Nephron progenitor cell (in vitro differentiated cells): ENCODE measurements at regions not wholly inside any gene's neighbourhood (a gene's known extent, or its start where the extent isn't known, plus 50 kb on each side); places are given as distances from the start of the nearest gene placed in this dataset.
"Not testable (repeated sequence)": the region's sequence is repeated elsewhere in the genome, so short reads cannot be mapped to it uniquely, and the experiment has no call there.

Experiments used
- DNase-seq: peaks from one replicate; pipeline ENCODE4 v3.0.0; 2021
- H3K27ac Mint-ChIP-seq: 2 replicates; pipeline ENCODE4 v1.8.0; 2021; ENCODE audit warnings: mild to moderate bottlenecking, moderate library complexity, mixed read lengths
- H3K27me3 Mint-ChIP-seq: 2 replicates; pipeline ENCODE4 v1.8.0; 2021; ENCODE audit warnings: mild to moderate bottlenecking, low read depth, mixed read lengths; ENCODE audit not compliant: poor library complexity
- H3K36me3 Mint-ChIP-seq: 2 replicates; pipeline ENCODE4 v1.8.0; 2021; ENCODE audit warnings: low read depth, mixed read lengths
- H3K4me1 Mint-ChIP-seq: 2 replicates; pipeline ENCODE4 v1.8.0; 2021; ENCODE audit warnings: mixed read lengths
- H3K4me3 Mint-ChIP-seq: 2 replicates; pipeline ENCODE4 v1.8.0; 2021; ENCODE audit warnings: mild to moderate bottlenecking, moderate library complexity, mixed read lengths
- H3K9me3 Mint-ChIP-seq: 2 replicates; pipeline ENCODE4 v1.8.0; 2021; ENCODE audit warnings: mild to moderate bottlenecking, moderate library complexity, mixed read lengths
- TF ChIP-seq, protein P1 (sequence below): fragments of 200-600 bp; sonication (generic); IDR thresholded peaks from 2 replicates; pipeline ENCODE4 v1.5.0; 2021; ENCODE audit warnings: antibody characterized with exemption

GRCh38 chr22:33986167-33986771, 66.0 kb upstream of the LARGE1 start:
- peaks cover 16% of the 10 kb centered on the region for H3K27me3 Mint-ChIP-seq
- DNase-seq, result no peak
- peaks cover 7% of the 10 kb centered on the region for H3K4me1 Mint-ChIP-seq
- H3K4me3 Mint-ChIP-seq, result no peak overlapping the region
- H3K36me3 Mint-ChIP-seq, result no peaks in the 10 kb centered on the region
- no peaks in the 10 kb centered on the region for H3K9me3 Mint-ChIP-seq
- TF ChIP-seq, protein P1, sequence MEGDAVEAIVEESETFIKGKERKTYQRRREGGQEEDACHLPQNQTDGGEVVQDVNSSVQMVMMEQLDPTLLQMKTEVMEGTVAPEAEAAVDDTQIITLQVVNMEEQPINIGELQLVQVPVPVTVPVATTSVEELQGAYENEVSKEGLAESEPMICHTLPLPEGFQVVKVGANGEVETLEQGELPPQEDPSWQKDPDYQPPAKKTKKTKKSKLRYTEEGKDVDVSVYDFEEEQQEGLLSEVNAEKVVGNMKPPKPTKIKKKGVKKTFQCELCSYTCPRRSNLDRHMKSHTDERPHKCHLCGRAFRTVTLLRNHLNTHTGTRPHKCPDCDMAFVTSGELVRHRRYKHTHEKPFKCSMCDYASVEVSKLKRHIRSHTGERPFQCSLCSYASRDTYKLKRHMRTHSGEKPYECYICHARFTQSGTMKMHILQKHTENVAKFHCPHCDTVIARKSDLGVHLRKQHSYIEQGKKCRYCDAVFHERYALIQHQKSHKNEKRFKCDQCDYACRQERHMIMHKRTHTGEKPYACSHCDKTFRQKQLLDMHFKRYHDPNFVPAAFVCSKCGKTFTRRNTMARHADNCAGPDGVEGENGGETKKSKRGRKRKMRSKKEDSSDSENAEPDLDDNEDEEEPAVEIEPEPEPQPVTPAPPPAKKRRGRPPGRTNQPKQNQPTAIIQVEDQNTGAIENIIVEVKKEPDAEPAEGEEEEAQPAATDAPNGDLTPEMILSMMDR, result no peak
- H3K27ac Mint-ChIP-seq, result no peak overlapping the region

DNA sequence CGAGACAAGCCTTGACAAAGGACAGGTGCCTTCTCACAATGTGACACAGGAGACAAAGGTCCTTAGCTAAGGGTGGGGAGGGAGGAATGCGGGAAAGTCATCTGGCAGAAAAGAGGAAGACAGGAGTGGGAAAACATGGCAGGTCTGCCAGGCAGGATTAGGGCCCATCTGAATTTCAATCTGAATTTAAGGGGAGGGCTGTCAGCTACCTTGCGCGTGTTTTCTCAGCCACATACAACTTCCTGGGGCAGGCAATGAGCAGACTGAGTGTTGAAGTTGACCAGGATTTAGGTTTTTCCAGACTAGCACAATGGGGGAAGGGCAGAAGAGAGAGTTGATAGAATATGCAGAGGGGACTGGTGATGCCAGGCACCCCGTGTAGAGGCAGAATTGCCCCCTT, 66.7 kb upstream of the LARGE1 start:
- Mint-ChIP-seq H3K4me1 (peaks cover 7% of the 10 kb centered on the region), H3K27ac (no peak overlapping the region), H3K36me3 (no peaks in the 10 kb centered on the region), H3K4me3 (no peak overlapping the region), H3K27me3 (peaks cover 16% of the 10 kb centered on the region), H3K9me3 (no peaks in the 10 kb centered on the region)
- TF ChIP-seq, protein P1, result no peak
- DNase-seq, result no peak

DNA sequence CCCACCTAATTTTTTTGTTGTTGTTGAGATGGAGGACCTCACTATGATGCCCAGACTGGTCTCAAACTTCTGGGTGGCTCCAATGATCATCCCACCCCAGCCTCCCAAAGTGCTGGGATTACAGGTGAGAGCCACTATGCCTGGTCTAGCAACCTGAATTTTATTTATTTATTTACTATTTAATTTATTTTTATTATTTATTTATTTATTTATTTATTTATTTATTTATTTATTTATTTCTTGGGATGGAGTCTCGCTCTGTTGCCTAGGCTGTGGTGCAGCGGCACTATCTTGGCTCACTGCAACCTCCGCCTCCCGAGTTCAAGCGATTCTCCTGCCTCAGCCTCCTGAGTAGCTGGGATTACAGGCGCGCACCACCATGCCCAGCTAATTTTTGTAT, 69.0 kb upstream of the LARGE1 start:
- not testable (repeated sequence) for H3K4me1 Mint-ChIP-seq, H3K27ac Mint-ChIP-seq, H3K36me3 Mint-ChIP-seq, H3K9me3 Mint-ChIP-seq, DNase-seq, H3K4me3 Mint-ChIP-seq
- peaks cover 21% of the 10 kb centered on the region for H3K27me3 Mint-ChIP-seq

DNA sequence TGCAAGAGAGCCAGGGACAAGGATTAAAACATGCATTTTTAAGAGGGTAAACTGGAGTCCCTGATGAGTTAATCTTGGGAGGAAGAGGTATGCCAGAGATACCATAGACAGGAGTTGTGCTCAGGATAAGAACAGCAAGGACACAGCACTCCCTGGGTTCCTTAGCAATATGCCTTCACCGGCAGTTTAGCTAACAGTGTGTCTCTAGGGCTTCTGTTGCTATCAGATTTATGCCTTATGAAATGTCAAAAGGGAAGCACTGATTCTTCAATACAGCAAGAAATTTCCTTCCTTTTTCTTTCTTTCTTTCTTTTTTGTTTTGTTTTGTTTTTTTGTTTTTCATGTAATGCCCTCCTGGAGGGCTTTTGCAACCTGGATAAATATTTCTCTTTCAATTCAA, 71.3 kb upstream of the LARGE1 start:
- no peak for DNase-seq
- Mint-ChIP-seq H3K27ac (no peak overlapping the region), H3K36me3 (no peaks in the 10 kb centered on the region), H3K9me3 (peaks cover 7% of the 10 kb centered on the region), H3K4me1 (no peaks in the 10 kb centered on the region), H3K27me3 (peaks cover 21% of the 10 kb centered on the region), H3K4me3 (no peak overlapping the region)
- TF ChIP-seq, protein P1, result no peak

GRCh38 chr22:33996824-33997223, 76.5 kb upstream of the LARGE1 start:
- Mint-ChIP-seq H3K4me3 (no peak overlapping the region), H3K4me1 (no peaks in the 10 kb centered on the region), H3K36me3 (no peaks in the 10 kb centered on the region), H3K27ac (no peak overlapping the region), H3K27me3 (peaks cover 23% of the 10 kb centered on the region), H3K9me3 (peaks cover 45% of the 10 kb centered on the region)
- TF ChIP-seq, protein P1, result no peak
- no peak for DNase-seq

- TF ChIP-seq, protein P1, result no peak
- Mint-ChIP-seq H3K36me3 (no peaks in the 10 kb centered on the region), H3K4me3 (no peak overlapping the region), H3K9me3 (peaks cover 52% of the 10 kb centered on the region), H3K27ac (no peak overlapping the region), H3K4me1 (no peaks in the 10 kb centered on the region), H3K27me3 (peaks cover 24% of the 10 kb centered on the region)
- no peak for DNase-seq
These were observed 80.7 kb upstream of the LARGE1 start for GRCh38 chr22:34000879-34001526.
